ENCODE measurements at regions not wholly inside any gene's neighbourhood (a gene's known extent, or its start where the extent isn't known, plus 50 kb on each side); places are given as distances from the start of the nearest gene placed in this dataset.

- intact Hi-C loops (cut with micrococcal nuclease) = no loop called here
These were observed 62.1 kb downstream of the CEBPB start for GRCh38 chr20:50252701-50253100.

GRCh38 chr20:50253101-50253500 lies 62.5 kb downstream of the CEBPB start:
- no peaks in the 10 kb centered on the region for H3K4me1 ChIP-seq (ENCODE audit: control insufficient read depth, extremely low read depth, insufficient read depth, low read length)
- CTCF ChIA-PET = no interaction called here
- H4K20me1 ChIP-seq (replicated peaks; ENCODE audit: control insufficient read depth, extremely low read depth, insufficient read depth, low read length) = no peaks in the 10 kb centered on the region
- H3K4me3 ChIP-seq (replicated peaks in 1 of 3; ENCODE audit: insufficient read depth in 1 of 3, low read depth in 1 of 3, low read length in 3 of 3) = no peak overlapping the region
- dilution Hi-C loops (cut with MboI; ENCODE audit: extremely low pct_ligation_motif_present, low sequenced_read_pairs) = no loop called here
- no peaks in the 10 kb centered on the region for H3K9me3 ChIP-seq (replicated peaks; ENCODE audit: control insufficient read depth, insufficient read depth, low read length)
- H2AFZ ChIP-seq (ENCODE audit: low read depth, low read length) = no peak overlapping the region
- no peaks in the 10 kb centered on the region for H3K9me1 ChIP-seq (replicated peaks; ENCODE audit: control insufficient read depth, extremely low read depth, insufficient read depth, low read length)
- H3K27ac ChIP-seq (ENCODE audit: insufficient read depth, low read depth, low read length) = no peak overlapping the region
- H3K9ac ChIP-seq (replicated peaks; ENCODE audit: extremely low read depth, insufficient read depth, low read length) = no peak overlapping the region
- no peak for DNase-seq (ENCODE audit: low read depth, low spot score)
- POLR2A ChIA-PET = no interaction called here
- no peak overlapping the region for H3K4me2 ChIP-seq (ENCODE audit: insufficient read depth, low read length)
- intact Hi-C loops (cut with micrococcal nuclease) = no loop called here
- no peak for FAIRE-seq
- TF ChIP-seq, protein P1, sequence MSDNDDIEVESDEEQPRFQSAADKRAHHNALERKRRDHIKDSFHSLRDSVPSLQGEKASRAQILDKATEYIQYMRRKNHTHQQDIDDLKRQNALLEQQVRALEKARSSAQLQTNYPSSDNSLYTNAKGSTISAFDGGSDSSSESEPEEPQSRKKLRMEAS (IDR thresholded peaks at IDR 0.05; ENCODE audit: insufficient read depth, insufficient read length) = no peak
- TF ChIP-seq POLR2AphosphoS5 (IDR thresholded peaks at IDR 0.05; ENCODE audit: insufficient read depth, low read depth, low read length) = no peak
- TF ChIP-seq EZH2 (IDR thresholded peaks at IDR 0.05; ENCODE audit: borderline replicate concordance, low read depth, low read length, severe bottlenecking) = no peak
- TF ChIP-seq FOS (IDR thresholded peaks at IDR 0.05; ENCODE audit: borderline replicate concordance, insufficient read depth, low read length) = no peak
- no peak for TF ChIP-seq GATA2 (IDR thresholded peaks at IDR 0.05; ENCODE audit: insufficient read depth, insufficient read length, low read depth, low read length)
- TF ChIP-seq CTCF (IDR thresholded peaks at IDR 0.05; ENCODE audit: extremely low read depth in 1 of 2, insufficient read depth in 1 of 2, low read depth in 1 of 2, low read length in 2 of 2) = no peak
- no peak for TF ChIP-seq POLR2A (IDR thresholded peaks at IDR 0.05; ENCODE audit: low read depth, low read length)
- no TSS peak for BruUV-seq (replicated peaks)
- peaks cover 0 to 2% of the 10 kb centered on the region in 2 experiments for H3K27me3 ChIP-seq (ENCODE audit: control insufficient read depth in 2 of 2, insufficient read depth in 2 of 2, low read length in 2 of 2)
- H3K36me3 ChIP-seq (ENCODE audit: control insufficient read depth in 2 of 2, extremely low read depth in 1 of 2, insufficient read depth in 2 of 2, low read length in 2 of 2) = no peaks in the 10 kb centered on the region
- H3K79me2 ChIP-seq (ENCODE audit: control insufficient read depth, insufficient read depth, low read length) = no peaks in the 10 kb centered on the region

More at GRCh38 chr20:50252701-50253100, 62.1 kb downstream of the CEBPB start:
- POLR2A ChIA-PET = no interaction called here
- Histone ChIP-seq H3K9ac (replicated peaks; ENCODE audit: extremely low read depth, insufficient read depth, low read length) (no peak overlapping the region), H3K36me3 (ENCODE audit: control insufficient read depth in 2 of 2, extremely low read depth in 1 of 2, insufficient read depth in 2 of 2, low read length in 2 of 2) (no peaks in the 10 kb centered on the region), H4K20me1 (replicated peaks; ENCODE audit: control insufficient read depth, extremely low read depth, insufficient read depth, low read length) (no peaks in the 10 kb centered on the region), H3K79me2 (ENCODE audit: control insufficient read depth, insufficient read depth, low read length) (no peaks in the 10 kb centered on the region), H2AFZ (ENCODE audit: low read depth, low read length) (no peak overlapping the region), H3K9me1 (replicated peaks; ENCODE audit: control insufficient read depth, extremely low read depth, insufficient read depth, low read length) (no peaks in the 10 kb centered on the region), H3K4me1 (ENCODE audit: control insufficient read depth, extremely low read depth, insufficient read depth, low read length) (no peaks in the 10 kb centered on the region), H3K27ac (ENCODE audit: insufficient read depth, low read depth, low read length) (no peak overlapping the region), H3K4me2 (ENCODE audit: insufficient read depth, low read length) (no peak overlapping the region), H3K4me3 (replicated peaks in 1 of 3; ENCODE audit: insufficient read depth in 1 of 3, low read depth in 1 of 3, low read length in 3 of 3) (no peak overlapping the region), H3K9me3 (replicated peaks; ENCODE audit: control insufficient read depth, insufficient read depth, low read length) (no peaks in the 10 kb centered on the region), H3K27me3 (ENCODE audit: control insufficient read depth in 2 of 2, insufficient read depth in 2 of 2, low read length in 2 of 2) (peaks cover 0 to 2% of the 10 kb centered on the region in 2 experiments)
- FAIRE-seq (no peak), DNase-seq (ENCODE audit: low read depth, low spot score) (no peak)
- no peak for TF ChIP-seq CTCF (IDR thresholded peaks at IDR 0.05; ENCODE audit: extremely low read depth in 1 of 2, insufficient read depth in 1 of 2, low read depth in 1 of 2, low read length in 2 of 2)
- TF ChIP-seq, protein P1 (IDR thresholded peaks at IDR 0.05; ENCODE audit: insufficient read depth, insufficient read length) = no peak
- CTCF ChIA-PET = no interaction called here
- dilution Hi-C loops (cut with MboI; ENCODE audit: extremely low pct_ligation_motif_present, low sequenced_read_pairs) = no loop called here
- BruUV-seq (replicated peaks) = no TSS peak

All from endothelial cell of umbilical vein (primary cell).